ENCODE measurements at regions not wholly inside any gene's neighbourhood (a gene's known extent, or its start where the extent isn't known, plus 50 kb on each side); places are given as distances from the start of the nearest gene placed in this dataset.
"Not testable (repeated sequence)": the region's sequence is repeated elsewhere in the genome, so short reads cannot be mapped to it uniquely, and the experiment has no call there.

GRCh38 chr17:70321352-70321751 is 152.0 kb downstream of the KCNJ2 start:
- DNase-seq (no peak), ATAC-seq (no peak)
- no peaks in the 10 kb centered on the region for H3K27me3 ChIP-seq (ENCODE audit: low read depth)
- no peaks in the 10 kb centered on the region for H3K36me3 ChIP-seq
- H3K27ac ChIP-seq = no peak overlapping the region
- intact Hi-C loops (cut with DNase I) = no loop called here
- H3K4me1 ChIP-seq = peaks cover 13% of the 10 kb centered on the region
- H3K9me3 ChIP-seq = no peaks in the 10 kb centered on the region
- H3K4me3 ChIP-seq = no peak overlapping the region
- no peak for TF ChIP-seq CTCF (IDR thresholded peaks at IDR 0.05)

GRCh38 chr17:70323269-70323668 is 153.9 kb downstream of the KCNJ2 start:
- Histone ChIP-seq H3K9me3 (no peaks in the 10 kb centered on the region), H3K27me3 (ENCODE audit: low read depth) (no peaks in the 10 kb centered on the region), H3K4me3 (no peak overlapping the region), H3K27ac (no peak overlapping the region), H3K4me1 (peaks cover 13% of the 10 kb centered on the region), H3K36me3 (no peaks in the 10 kb centered on the region)
- ATAC-seq = peak; percentile 68 to 70
- no peak for TF ChIP-seq CTCF (IDR thresholded peaks at IDR 0.05)
- DNase-seq = no peak
- intact Hi-C loops (cut with DNase I) = no loop called here

- peaks cover 13% of the 10 kb centered on the region for H3K4me1 ChIP-seq
Observed at GRCh38 chr17:70324031-70324430, 154.7 kb downstream of the KCNJ2 start.

GRCh38 chr17:70327279-70327678 is 157.9 kb downstream of the KCNJ2 start:
- ATAC-seq (no peak), DNase-seq (no peak)
- Histone ChIP-seq H3K4me1 (peaks cover 7% of the 10 kb centered on the region), H3K27ac (no peak overlapping the region), H3K36me3 (no peaks in the 10 kb centered on the region), H3K4me3 (no peak overlapping the region), H3K27me3 (ENCODE audit: low read depth) (no peaks in the 10 kb centered on the region), H3K9me3 (no peaks in the 10 kb centered on the region)
- intact Hi-C loops (cut with DNase I) = no loop called here
- TF ChIP-seq CTCF (IDR thresholded peaks at IDR 0.05) = no peak

More at GRCh38 chr17:70324031-70324430, 154.7 kb downstream of the KCNJ2 start:
- intact Hi-C loops (cut with DNase I) = no loop called here
- no peak for TF ChIP-seq CTCF (IDR thresholded peaks at IDR 0.05)
- Histone ChIP-seq H3K36me3 (no peaks in the 10 kb centered on the region), H3K27me3 (ENCODE audit: low read depth) (no peaks in the 10 kb centered on the region), H3K9me3 (no peaks in the 10 kb centered on the region), H3K27ac (no peak overlapping the region), H3K4me3 (no peak overlapping the region)
- ATAC-seq = no peak
- DNase-seq = no peak

GRCh38 chr17:70327723-70328122 is 158.4 kb downstream of the KCNJ2 start:
- Histone ChIP-seq H3K4me3 (no peak overlapping the region), H3K27ac (no peak overlapping the region), H3K27me3 (ENCODE audit: low read depth) (no peaks in the 10 kb centered on the region), H3K4me1 (peaks cover 4% of the 10 kb centered on the region), H3K9me3 (no peaks in the 10 kb centered on the region), H3K36me3 (no peaks in the 10 kb centered on the region)
- ATAC-seq (no peak), DNase-seq (no peak)
- TF ChIP-seq CTCF (IDR thresholded peaks at IDR 0.05) = no peak
- intact Hi-C loops (cut with DNase I) = no loop called here

GRCh38 chr17:70329721-70330120 is 160.4 kb downstream of the KCNJ2 start:
- no peaks in the 10 kb centered on the region for H3K4me1 ChIP-seq
- no peak overlapping the region for H3K27ac ChIP-seq
- H3K9me3 ChIP-seq = no peaks in the 10 kb centered on the region
- H3K4me3 ChIP-seq = no peak overlapping the region
- intact Hi-C loops (cut with DNase I) = no loop called here
- no peaks in the 10 kb centered on the region for H3K27me3 ChIP-seq (ENCODE audit: low read depth)
- ATAC-seq (no peak), DNase-seq (no peak)
- H3K36me3 ChIP-seq = no peaks in the 10 kb centered on the region
- no peak for TF ChIP-seq CTCF (IDR thresholded peaks at IDR 0.05)

GRCh38 chr17:70331066-70331465 is 161.7 kb downstream of the KCNJ2 start:
- not testable (repeated sequence) for ATAC-seq

More at GRCh38 chr17:70331066-70331465, 161.7 kb downstream of the KCNJ2 start:
- H3K27ac ChIP-seq; H3K27me3 ChIP-seq (ENCODE audit: low read depth); intact Hi-C loops (cut with DNase I); DNase-seq; H3K4me3 ChIP-seq; H3K9me3 ChIP-seq; H3K36me3 ChIP-seq; H3K4me1 ChIP-seq: not testable (repeated sequence)

Data from lower lobe of right lung (tissue), 2 donors.